ENCODE measurements at regions not wholly inside any gene's neighbourhood (a gene's known extent, or its start where the extent isn't known, plus 50 kb on each side); places are given as distances from the start of the nearest gene placed in this dataset.

DNA sequence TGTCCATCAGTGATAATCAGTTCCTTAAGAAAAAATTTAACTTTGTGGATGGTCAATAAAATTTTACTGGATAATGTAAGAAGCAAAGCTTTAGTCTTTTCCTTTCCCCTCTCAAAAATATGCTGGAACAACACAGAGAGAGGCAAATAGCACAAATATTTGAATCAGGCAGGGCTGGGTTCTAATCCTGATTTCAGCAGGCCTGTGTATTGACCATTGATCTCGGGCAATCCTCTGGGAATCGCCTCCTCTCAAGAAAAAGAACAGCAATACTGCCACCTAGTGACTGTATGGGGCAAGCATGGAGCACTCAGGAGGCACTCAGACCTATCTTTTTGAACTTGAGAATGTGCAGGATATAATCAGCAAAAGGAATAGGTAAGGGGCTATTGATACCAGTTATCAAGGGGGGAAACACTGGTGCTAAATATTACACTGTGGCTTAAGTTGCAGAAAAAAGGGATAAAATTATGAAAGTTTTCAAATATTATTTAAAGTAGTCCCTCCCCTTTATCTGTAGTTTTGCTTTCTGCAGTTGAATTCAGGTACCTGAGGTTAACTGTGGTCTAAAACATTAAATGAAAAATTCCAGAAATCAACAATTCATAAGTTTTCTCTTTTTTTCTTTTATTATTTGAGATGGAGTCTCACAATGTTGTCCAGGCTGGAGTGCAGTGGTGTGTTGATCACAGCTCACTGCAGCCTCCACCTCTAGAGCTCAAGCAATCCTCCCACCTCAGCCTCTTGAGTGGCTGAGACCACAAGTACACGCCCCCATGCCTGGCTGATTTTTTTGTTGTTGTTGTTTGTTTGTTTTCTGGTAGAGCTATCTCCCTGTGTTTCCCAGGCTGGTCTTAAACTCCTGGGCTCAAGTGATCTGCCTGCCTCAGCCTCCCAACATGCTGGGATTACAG is 91.8 kb upstream of the NHSL1 start:
- H4K20me1 ChIP-seq (ENCODE audit: insufficient read depth, low read length): no peaks in the 10 kb centered on the region
- no peak overlapping the region for H2AFZ ChIP-seq (ENCODE audit: low read length)
- in situ Hi-C loops (cut with HindIII; ENCODE audit: extremely low pct_ligation_motif_present, low pct_unique_long_range_greater_than_20kb) (loop anchor here (5.0 to 25.0 kb wide), 5 partner anchors 159 to 771 kb away; partner anchors contain the start of gene CITED2), intact Hi-C loops (cut with micrococcal nuclease; ENCODE audit: unreplicated experiment) (loop anchor here (1.0 to 5.0 kb wide), 4 partner anchors 18 to 474 kb away; no protein-coding TSS in a partner anchor)
- H3K4me2 ChIP-seq (ENCODE audit: low read depth, low read length): no peak overlapping the region
- no TSS peak for BruUV-seq (replicated peaks)
- ChIA-PET POLR2A (interaction anchor here (0.7 kb wide), 1 partner anchor 18 kb away, joined by 3 read pairs; no protein-coding TSS in a partner anchor), CTCF (ENCODE audit: low intra/inter-chr PET ratio, low total read pairs) (interaction anchor here (0.7 to 4.1 kb wide), 6 partner anchors 71 to 175 kb away, joined by 3 to 60 read pairs (median 5); no protein-coding TSS in a partner anchor)
- no peaks in the 10 kb centered on the region for H3K79me2 ChIP-seq (ENCODE audit: insufficient read depth, low read length)
- H3K9ac ChIP-seq (ENCODE audit: insufficient read depth, low read depth, low read length): no peak overlapping the region
- H3K4me3 ChIP-seq (replicated peaks in 1 of 3; ENCODE audit: insufficient read depth in 1 of 3, low read depth in 2 of 3, low read length in 3 of 3): no peak overlapping the region
- no peak overlapping the region for H3K27ac ChIP-seq (ENCODE audit: extremely low read length, insufficient read depth, low read length)
- 21% methylated on average over 3 of the region's 3 CpGs for WGBS (ENCODE audit: low lambda C conversion rate)
- H3K9me3 ChIP-seq (ENCODE audit: low read length): no peaks in the 10 kb centered on the region
- DNase-seq (ENCODE audit: low spot score) (peak; percentile 89), ATAC-seq (peak; percentile 77), FAIRE-seq (peak; percentile 82)
- H3K27me3 ChIP-seq (ENCODE audit: control insufficient read depth in 1 of 2, insufficient read depth in 2 of 2, low read length in 2 of 2): no peaks in the 10 kb centered on the region
- no peaks in the 10 kb centered on the region for H3K36me3 ChIP-seq (replicated peaks in 1 of 2; ENCODE audit: control insufficient read depth in 1 of 2, insufficient read depth in 2 of 2, low read length in 2 of 2)
- peaks cover 80% of the 10 kb centered on the region for H3K4me1 ChIP-seq (ENCODE audit: insufficient read depth, low read length)
- TF ChIP-seq SRY (CRISPR knock-in tag; IDR thresholded peaks at IDR 0.05) (no peak), ZBTB1 (CRISPR knock-in tag; IDR thresholded peaks at IDR 0.05; ENCODE audit: borderline replicate concordance) (no peak), SP2 (CRISPR knock-in tag; IDR thresholded peaks at IDR 0.05) (no peak), ZNF660 (CRISPR knock-in tag; IDR thresholded peaks at IDR 0.05; ENCODE audit: borderline replicate concordance, low read depth) (no peak), TARDBP (CRISPR knock-in tag; IDR thresholded peaks at IDR 0.05) (no peak), MATR3 (CRISPR knock-in tag; IDR thresholded peaks at IDR 0.05) (no peak), YEATS2 (CRISPR knock-in tag; IDR thresholded peaks at IDR 0.05; ENCODE audit: borderline replicate concordance) (no peak), NR3C1 (CRISPR knock-in tag; IDR thresholded peaks at IDR 0.05) (no peak), ZNF773 (CRISPR knock-in tag; IDR thresholded peaks at IDR 0.05; ENCODE audit: borderline replicate concordance) (no peak), ZSCAN29 (CRISPR knock-in tag; conservative IDR thresholded peaks at IDR 0.05) (no peak), NR2F6 (IDR thresholded peaks at IDR 0.05) (no peak), NR2F6 (CRISPR knock-in tag; IDR thresholded peaks at IDR 0.05) (0 out of 2 replicates have a peak, but pooled peaks have one; percentile 17), ZFP37 (CRISPR knock-in tag; IDR thresholded peaks at IDR 0.05; ENCODE audit: borderline replicate concordance) (no peak), HHEX (CRISPR knock-in tag; IDR thresholded peaks at IDR 0.05) (no peak), ATAD3A (CRISPR knock-in tag; IDR thresholded peaks at IDR 0.05) (no peak), RAD51 (IDR thresholded peaks at IDR 0.05; ENCODE audit: borderline replicate concordance) (no peak), ZNF33B (CRISPR knock-in tag; IDR thresholded peaks at IDR 0.05) (no peak)
- TF ChIP-seq, protein P1, sequence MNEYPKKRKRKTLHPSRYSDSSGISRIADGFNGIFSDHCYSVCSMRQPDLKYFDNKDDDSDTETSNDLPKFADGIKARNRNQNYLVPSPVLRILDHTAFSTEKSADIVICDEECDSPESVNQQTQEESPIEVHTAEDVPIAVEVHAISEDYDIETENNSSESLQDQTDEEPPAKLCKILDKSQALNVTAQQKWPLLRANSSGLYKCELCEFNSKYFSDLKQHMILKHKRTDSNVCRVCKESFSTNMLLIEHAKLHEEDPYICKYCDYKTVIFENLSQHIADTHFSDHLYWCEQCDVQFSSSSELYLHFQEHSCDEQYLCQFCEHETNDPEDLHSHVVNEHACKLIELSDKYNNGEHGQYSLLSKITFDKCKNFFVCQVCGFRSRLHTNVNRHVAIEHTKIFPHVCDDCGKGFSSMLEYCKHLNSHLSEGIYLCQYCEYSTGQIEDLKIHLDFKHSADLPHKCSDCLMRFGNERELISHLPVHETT (CRISPR knock-in tag; conservative IDR thresholded peaks at IDR 0.05): no peak
- TF ChIP-seq, protein P2, sequence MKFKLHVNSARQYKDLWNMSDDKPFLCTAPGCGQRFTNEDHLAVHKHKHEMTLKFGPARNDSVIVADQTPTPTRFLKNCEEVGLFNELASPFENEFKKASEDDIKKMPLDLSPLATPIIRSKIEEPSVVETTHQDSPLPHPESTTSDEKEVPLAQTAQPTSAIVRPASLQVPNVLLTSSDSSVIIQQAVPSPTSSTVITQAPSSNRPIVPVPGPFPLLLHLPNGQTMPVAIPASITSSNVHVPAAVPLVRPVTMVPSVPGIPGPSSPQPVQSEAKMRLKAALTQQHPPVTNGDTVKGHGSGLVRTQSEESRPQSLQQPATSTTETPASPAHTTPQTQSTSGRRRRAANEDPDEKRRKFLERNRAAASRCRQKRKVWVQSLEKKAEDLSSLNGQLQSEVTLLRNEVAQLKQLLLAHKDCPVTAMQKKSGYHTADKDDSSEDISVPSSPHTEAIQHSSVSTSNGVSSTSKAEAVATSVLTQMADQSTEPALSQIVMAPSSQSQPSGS (CRISPR knock-in tag; IDR thresholded peaks at IDR 0.05): no peak
- TF ChIP-seq, protein P3, sequence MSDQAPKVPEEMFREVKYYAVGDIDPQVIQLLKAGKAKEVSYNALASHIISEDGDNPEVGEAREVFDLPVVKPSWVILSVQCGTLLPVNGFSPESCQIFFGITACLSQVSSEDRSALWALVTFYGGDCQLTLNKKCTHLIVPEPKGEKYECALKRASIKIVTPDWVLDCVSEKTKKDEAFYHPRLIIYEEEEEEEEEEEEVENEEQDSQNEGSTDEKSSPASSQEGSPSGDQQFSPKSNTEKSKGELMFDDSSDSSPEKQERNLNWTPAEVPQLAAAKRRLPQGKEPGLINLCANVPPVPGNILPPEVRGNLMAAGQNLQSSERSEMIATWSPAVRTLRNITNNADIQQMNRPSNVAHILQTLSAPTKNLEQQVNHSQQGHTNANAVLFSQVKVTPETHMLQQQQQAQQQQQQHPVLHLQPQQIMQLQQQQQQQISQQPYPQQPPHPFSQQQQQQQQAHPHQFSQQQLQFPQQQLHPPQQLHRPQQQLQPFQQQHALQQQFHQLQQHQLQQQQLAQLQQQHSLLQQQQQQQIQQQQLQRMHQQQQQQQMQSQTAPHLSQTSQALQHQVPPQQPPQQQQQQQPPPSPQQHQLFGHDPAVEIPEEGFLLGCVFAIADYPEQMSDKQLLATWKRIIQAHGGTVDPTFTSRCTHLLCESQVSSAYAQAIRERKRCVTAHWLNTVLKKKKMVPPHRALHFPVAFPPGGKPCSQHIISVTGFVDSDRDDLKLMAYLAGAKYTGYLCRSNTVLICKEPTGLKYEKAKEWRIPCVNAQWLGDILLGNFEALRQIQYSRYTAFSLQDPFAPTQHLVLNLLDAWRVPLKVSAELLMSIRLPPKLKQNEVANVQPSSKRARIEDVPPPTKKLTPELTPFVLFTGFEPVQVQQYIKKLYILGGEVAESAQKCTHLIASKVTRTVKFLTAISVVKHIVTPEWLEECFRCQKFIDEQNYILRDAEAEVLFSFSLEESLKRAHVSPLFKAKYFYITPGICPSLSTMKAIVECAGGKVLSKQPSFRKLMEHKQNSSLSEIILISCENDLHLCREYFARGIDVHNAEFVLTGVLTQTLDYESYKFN (CRISPR knock-in tag; conservative IDR thresholded peaks at IDR 0.05): 0 out of 2 replicates have a peak, but pooled peaks have one; percentile 16
